Non-pigmented ciliary epithelial cell (primary cell): ENCODE measurements at regions not wholly inside any gene's neighbourhood (a gene's known extent, or its start where the extent isn't known, plus 50 kb on each side); places are given as distances from the start of the nearest gene placed in this dataset.
"Not testable (repeated sequence)": the region's sequence is repeated elsewhere in the genome, so short reads cannot be mapped to it uniquely, and the experiment has no call there.

Experiments
- DNase-seq: peaks from one replicate; pipeline ENCODE4 v3.0.0-alpha.2; 2010; ENCODE audit warnings: low read depth

DNA sequence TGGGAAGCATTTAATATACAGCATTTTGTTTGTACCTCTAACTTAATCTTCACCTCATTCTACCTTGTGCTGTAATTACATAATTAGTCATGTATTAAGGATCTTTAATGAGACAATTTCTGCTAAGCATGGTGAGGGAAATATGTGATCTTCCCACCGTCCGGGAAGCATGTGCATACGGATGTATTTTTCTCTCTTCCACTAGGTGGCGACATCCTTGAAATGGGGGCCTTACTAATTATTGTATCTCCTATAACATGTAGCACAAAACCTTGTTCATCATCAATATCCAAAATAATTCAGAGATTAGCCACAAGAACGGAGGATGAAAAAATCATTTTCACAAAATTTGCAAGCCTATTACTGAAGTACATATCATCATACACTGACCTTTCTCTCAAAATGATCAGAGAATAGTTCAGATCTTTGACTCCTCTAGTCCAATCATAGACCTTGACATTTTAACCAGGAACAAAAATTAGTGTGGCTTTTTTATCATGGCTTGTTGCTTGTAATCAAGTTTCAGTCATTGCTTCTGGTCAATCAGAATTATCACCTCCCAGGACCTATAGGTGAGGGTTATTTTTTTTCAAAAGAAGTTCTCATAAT is 148.9 kb upstream of the GBE1 start:
- DNase-seq = peak; percentile 4

- no peak for DNase-seq
Measured at GRCh38 chr3:81909796-81910195, 148.4 kb upstream of the GBE1 start.

GRCh38 chr3:81908561-81908960 is 147.1 kb upstream of the GBE1 start:
- DNase-seq = no peak

GRCh38 chr3:81898336-81898735 is 136.9 kb upstream of the GBE1 start:
- no peak for DNase-seq

- DNase-seq = no peak
Measured at GRCh38 chr3:81894598-81894997, 133.2 kb upstream of the GBE1 start.

- DNase-seq = no peak
Measured at GRCh38 chr3:81891055-81891895, 129.8 kb upstream of the GBE1 start.

GRCh38 chr3:81888914-81889557 is 127.6 kb upstream of the GBE1 start:
- no peak for DNase-seq

- no peak for DNase-seq
Measured at GRCh38 chr3:81887448-81887847, 126.0 kb upstream of the GBE1 start.

GRCh38 chr3:81886081-81886480 is 124.6 kb upstream of the GBE1 start:
- no peak for DNase-seq

DNA sequence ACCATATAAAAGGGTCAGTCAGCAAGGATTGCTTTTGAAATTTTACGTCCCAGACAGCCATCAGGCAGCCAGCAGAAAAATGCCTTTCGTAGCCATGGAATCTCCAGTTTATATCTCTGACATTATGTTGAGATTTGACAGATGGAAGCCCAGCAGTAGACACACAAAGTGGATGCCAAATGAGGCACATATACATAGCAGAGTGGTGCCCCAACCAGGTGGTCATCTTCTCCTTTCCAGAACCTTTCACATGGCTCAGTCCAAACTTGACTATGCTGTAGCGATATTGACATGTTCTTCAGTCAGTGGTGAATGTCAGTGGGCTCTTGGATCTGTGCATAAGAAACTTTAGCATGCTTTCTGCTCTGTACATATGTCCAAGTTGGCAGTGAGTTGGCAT is 123.3 kb upstream of the GBE1 start:
- no peak for DNase-seq

DNA sequence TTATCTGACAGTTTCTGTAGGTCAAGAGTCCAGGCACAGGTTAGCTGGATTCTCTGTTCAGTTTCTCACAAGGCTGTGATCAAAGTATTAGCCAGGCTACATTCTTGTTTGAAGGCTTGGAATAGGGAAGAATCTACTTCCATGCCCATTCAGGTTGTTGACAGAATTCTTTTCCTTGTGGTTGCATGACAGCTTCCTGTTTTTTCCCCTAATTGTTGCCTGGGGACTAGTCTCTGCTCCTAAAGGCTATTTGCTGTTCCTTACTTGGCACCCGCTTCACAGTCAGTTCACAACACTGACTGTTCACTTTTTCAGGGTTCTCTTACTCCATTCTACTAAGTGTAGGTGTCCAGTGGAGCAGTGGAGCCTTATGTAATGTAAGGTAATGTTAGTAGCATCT is 115.4 kb upstream of the GBE1 start:
- no peak for DNase-seq

DNA sequence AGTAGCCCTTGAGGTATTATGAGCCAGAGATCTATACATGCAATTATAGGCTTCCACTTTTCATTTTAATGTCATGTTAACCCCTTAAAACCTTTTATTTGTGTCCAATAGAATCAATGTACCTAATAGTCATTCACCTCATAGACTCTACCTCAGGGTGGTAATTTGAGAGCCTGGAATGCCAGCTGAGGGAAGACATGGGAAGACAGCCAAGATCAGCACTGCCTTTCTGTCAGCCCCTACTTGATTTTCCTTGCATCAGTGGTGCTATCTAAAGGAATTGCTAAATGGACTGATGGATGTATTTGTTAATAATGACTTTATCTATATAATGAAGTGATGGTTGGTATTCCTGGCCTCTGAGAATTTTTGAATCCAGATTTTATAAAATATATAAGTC is 113.3 kb upstream of the GBE1 start:
- peak; percentile 1 for DNase-seq

DNA sequence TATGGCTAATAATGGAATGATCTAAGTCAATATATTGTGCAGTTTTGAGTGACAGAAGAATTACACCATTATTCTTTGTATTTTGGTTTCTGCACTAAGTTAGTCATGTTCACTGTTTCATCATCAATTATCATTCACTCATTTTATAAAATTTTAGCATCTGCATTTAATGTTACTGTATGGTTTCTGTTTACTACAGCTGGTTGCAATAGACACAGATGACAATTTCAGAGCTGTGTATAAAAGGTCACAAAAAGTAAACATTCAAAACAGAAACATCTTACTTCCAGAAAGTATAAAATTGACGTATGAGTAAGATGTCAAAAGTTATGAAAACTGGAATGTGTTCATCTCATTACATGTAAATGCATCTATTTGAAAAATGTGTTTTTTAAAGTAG is 111.1 kb upstream of the GBE1 start:
- DNase-seq = no peak

DNA sequence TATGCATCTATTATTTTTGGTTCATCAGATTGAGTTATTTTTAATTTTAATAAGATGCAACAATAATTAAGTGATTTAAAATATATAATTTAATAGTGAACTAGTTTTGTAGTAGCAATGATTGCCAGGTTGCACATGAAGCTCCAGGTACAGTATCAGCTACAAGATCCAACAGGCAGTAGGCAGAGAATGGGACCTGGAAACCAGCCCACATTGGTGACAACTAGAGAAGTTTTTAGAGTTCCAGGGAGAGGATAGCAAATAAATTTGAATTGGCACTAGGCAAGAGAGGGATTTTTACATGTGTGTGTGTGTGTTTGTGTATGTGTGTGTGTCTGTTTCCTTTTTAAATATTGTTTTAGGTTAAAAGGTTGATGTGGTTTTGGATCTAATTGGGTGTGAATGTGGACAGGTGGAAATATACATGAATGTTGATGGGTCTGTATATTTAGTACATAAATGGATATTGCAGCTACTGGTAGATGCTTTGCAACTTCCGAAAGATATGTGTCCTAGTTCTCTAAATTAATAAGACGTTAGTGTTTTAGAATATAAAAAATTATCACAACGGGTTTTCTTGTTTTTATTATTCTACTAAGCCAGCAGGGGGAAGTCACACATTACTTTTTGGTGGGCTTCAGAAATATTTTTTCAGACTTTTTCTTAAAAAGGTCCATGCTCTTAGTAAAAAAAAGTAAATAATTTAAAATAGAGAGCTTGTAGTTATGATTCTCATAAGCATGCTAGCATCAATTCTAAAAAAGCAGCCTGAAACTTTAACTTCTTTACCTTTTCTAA is 110.1 kb upstream of the GBE1 start:
- DNase-seq = no peak

DNA sequence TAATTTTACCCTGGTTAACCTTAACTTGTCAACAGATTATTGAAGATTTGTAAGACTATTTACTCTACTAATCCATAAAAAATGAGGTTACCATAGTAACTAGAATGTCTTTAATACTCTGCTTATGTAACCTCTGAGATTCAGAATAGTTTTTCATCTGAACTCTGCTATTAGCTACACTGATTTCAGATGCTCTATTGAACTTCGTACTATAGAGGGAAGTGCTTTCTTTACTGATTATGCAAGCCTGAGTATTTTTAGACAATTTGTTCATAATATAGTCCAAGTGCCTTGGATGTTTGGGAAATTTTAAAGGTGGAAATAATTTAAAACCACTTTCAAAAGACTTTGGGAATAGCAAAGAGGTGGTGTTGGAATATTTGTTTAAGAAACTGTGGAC is 107.9 kb upstream of the GBE1 start:
- no peak for DNase-seq

DNA sequence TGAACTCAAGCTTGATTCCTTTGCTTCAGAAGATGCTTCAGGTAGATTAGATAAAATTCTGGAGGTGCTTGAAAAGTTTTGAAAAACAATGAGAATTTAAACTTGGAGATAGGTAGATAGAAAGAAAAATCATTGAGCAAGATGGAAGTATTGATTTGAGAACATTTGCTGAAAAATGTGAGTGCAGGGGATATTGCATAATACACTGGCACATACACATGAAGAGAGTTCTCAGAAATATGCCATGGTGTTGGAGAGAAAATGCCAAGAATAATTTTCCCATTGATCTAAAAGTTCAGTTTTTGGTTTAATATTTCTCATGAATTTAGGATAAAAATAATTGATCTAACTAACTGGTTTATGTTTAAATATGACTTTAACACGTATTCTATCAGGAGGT is 107.2 kb upstream of the GBE1 start:
- no peak for DNase-seq

DNA sequence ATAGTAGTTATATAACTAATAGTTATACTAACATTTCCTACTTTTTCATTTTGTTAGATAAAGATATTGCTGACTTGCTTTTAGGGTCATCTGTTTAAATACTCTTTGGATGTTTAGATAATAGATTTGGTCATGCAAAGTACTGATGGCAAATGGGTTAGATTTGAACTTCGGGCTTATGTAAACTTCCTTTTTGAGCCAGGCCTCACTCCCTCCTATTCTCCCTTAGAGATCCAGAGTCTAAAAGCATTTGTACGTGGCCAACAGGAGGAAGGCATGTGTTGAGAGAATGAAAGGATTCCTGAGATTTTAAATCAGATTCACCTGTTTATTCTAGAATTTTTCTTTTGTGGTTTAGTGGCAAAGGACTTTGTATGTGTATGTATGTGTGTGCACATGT is 106.4 kb upstream of the GBE1 start:
- DNase-seq = no peak

DNA sequence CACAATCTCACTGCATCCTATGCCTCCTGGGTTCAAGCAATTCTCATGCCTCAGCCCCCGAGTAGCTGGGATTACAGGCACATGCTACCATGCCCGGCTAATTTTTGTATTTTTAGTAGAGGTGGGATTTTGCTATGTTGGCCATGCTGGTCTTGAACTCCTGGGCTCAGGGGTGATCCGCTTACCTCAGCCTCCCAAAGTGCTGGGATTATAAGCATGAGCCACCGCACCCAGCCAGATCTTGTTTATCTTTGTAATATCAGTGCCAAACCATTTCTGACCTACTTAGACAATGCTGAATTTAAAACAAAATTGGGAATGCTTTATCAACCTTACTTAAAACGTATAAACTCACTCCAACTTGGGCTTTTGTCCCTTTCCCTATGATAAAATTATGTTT is 103.7 kb upstream of the GBE1 start:
- DNase-seq = not testable (repeated sequence)

DNA sequence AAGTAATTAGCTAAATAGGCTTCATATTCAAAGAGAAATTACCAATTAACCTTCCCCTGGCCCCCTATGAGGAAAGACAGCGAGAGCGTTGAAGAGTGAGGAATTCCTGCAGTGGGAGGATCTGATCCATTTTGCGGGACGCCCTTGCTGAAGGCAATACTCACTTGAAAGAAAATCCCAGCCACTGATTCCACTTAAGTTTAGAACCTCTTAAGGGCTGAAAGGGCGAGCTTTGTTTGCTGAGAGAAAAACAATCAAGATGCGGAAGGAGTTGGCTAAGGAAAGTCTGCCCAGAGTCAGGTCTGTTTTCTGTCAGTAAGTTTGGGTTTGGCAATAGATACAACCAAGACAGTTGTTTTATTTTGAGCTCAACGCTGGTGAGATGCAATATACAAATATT is 102.8 kb upstream of the GBE1 start:
- DNase-seq = no peak

GRCh38 chr3:81863756-81864155 is 102.3 kb upstream of the GBE1 start:
- no peak for DNase-seq

DNA sequence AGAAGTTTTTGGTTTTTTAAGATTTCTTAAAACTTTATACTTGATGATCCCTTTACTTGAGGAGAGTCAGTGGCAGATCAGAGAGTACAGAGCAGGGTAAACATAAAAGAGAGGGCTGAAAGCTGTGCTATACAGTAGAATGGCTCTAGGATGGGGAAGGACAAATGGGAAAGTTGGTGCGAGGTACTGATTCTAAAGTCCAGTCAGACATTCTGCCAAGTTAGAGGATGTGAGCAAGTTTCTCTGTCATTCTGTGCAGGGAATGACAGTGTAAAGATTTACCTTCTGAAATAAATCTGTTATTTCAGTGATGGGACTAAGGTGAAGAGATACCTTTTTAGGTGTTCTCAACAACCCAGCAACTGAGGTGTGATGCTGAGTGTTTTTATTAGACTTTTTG is 100.1 kb upstream of the GBE1 start:
- no peak for DNase-seq

DNA sequence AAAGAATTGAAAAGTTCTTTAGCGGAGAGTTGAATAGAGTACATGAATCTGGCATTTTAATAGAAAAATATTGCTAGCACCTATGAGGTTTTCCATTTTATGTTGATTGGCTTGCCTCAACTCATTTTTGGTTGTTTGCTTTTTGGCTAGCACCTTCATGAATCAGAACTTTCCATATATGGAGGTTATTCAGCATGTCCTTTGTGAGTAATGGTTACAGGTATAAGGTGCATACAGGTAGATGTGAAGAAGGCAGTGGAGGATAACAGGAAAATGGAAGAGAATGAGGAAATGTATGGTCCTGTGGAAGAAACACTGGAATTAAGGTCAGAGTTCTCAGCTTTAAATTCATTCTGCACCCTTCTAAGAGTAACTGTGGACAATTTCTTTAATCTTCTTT is 98.1 kb upstream of the GBE1 start:
- DNase-seq = no peak

- no peak for DNase-seq
Measured at GRCh38 chr3:81853431-81853830, 92.0 kb upstream of the GBE1 start.
